PFSK-1 (cell line): ENCODE measurements at regions not wholly inside any gene's neighbourhood (a gene's known extent, or its start where the extent isn't known, plus 50 kb on each side); places are given as distances from the start of the nearest gene placed in this dataset.

Source experiments
- FOXP2 ChIP-seq: optimal IDR thresholded peaks from 2 replicates; pipeline ENCODE3; 2011; ENCODE audit warnings: borderline replicate concordance, control low read depth, inconsistent platforms; ENCODE audit not compliant: insufficient read depth; ENCODE audit errors: extremely low read length, extremely low read depth
- POLR2AphosphoS5 ChIP-seq: IDR thresholded peaks from 2 replicates; pipeline ENCODE4 v1.6.1; 2012; ENCODE audit warnings: low read depth, mild to moderate bottlenecking, control low read depth, low read length, moderate library complexity
- SIN3A ChIP-seq: IDR thresholded peaks from 2 replicates; pipeline ENCODE4 v1.6.1; 2012; ENCODE audit warnings: mild to moderate bottlenecking, low read length, moderate library complexity, borderline replicate concordance; ENCODE audit not compliant: insufficient read depth
- TAF1 ChIP-seq: IDR thresholded peaks from 2 replicates; pipeline ENCODE4 v1.6.1; 2012; ENCODE audit warnings: low read length, control low read depth, borderline replicate concordance; ENCODE audit not compliant: insufficient read depth
- TF ChIP-seq, protein P1 (sequence below), 2 experiments: IDR thresholded peaks; 2 replicates each; pipeline versions ENCODE4 v1.6.1 to v1.8.0; 2011 to 2012; ENCODE audit warnings: low read depth in 2 of 2, low read length in 2 of 2, control low read depth in 1 of 2, inconsistent platforms in 1 of 2, mild to moderate bottlenecking in 1 of 2, moderate library complexity in 1 of 2; ENCODE audit not compliant: insufficient read depth in 1 of 2

DNA sequence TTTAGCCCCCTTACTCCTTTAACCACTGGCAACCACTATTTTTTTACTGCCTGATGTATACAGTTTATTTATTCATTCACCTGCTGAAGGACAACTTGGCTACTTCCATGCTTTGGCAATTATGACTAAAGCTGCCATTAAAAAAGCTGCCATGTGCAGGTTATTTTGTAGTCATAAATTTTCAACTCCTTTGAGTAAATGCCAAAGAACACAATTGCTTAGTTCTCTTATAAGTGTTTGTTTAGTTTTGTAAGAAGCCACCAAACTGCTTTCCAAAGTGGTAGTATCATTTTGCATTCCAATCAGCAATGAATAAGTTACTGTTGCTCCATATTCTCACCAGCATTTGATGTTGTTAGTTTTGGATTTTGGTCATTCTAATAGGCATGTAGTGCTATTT, 1831.8 kb downstream of the PCDH7 start:
- TF ChIP-seq POLR2AphosphoS5 (no peak), TAF1 (no peak), FOXP2 (no peak), SIN3A (no peak)
- TF ChIP-seq, protein P1, sequence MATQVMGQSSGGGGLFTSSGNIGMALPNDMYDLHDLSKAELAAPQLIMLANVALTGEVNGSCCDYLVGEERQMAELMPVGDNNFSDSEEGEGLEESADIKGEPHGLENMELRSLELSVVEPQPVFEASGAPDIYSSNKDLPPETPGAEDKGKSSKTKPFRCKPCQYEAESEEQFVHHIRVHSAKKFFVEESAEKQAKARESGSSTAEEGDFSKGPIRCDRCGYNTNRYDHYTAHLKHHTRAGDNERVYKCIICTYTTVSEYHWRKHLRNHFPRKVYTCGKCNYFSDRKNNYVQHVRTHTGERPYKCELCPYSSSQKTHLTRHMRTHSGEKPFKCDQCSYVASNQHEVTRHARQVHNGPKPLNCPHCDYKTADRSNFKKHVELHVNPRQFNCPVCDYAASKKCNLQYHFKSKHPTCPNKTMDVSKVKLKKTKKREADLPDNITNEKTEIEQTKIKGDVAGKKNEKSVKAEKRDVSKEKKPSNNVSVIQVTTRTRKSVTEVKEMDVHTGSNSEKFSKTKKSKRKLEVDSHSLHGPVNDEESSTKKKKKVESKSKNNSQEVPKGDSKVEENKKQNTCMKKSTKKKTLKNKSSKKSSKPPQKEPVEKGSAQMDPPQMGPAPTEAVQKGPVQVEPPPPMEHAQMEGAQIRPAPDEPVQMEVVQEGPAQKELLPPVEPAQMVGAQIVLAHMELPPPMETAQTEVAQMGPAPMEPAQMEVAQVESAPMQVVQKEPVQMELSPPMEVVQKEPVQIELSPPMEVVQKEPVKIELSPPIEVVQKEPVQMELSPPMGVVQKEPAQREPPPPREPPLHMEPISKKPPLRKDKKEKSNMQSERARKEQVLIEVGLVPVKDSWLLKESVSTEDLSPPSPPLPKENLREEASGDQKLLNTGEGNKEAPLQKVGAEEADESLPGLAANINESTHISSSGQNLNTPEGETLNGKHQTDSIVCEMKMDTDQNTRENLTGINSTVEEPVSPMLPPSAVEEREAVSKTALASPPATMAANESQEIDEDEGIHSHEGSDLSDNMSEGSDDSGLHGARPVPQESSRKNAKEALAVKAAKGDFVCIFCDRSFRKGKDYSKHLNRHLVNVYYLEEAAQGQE (IDR thresholded peaks at IDR 0.05; ENCODE audit: insufficient read depth in 1 of 2, low read depth in 2 of 2, low read length in 2 of 2), result no peak

DNA sequence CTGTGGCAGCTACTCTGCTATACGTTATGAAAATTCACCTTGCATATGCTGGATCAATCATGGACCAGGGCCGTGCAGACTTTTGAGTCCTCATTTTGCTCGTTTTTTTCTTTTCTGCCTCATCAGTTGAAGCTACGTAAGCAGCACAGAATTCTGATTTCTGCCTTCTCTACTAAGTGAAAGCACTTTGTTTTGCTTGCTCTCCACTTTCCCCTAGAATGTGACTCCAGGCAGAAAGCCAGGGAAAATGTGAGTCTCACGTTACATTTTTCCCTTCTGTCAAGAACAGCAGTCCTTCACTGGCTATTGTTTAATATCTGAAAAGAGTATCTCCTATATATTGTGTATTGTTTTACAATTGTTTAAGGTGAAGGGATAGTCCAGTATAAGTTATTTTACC, 1840.1 kb downstream of the PCDH7 start:
- TF ChIP-seq POLR2AphosphoS5 (no peak), SIN3A (no peak), TAF1 (no peak), FOXP2 (no peak)
- TF ChIP-seq, protein P1 (IDR thresholded peaks at IDR 0.05; ENCODE audit: insufficient read depth in 1 of 2, low read depth in 2 of 2, low read length in 2 of 2), result no peak

DNA sequence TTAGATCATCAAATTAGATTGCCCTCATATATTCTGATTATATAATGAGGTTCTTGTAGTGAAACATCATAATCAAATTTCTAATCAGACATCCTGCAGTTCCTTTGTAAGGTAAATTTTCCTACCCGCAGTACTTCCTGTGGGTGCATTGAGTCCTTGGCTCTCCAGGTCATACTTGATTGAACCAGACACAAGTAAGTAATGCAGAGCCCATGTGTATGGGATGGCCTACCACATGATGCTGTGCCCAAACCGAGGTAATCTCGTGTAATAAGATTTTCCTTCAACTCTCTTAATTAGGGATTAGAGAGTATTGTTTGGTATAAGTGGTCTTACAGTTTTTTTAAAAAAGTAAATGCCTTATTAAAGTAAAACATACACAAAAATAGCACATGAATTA, 1841.8 kb downstream of the PCDH7 start:
- TF ChIP-seq FOXP2 (no peak), TAF1 (no peak), POLR2AphosphoS5 (no peak), SIN3A (no peak)
- TF ChIP-seq, protein P1 (IDR thresholded peaks at IDR 0.05; ENCODE audit: insufficient read depth in 1 of 2, low read depth in 2 of 2, low read length in 2 of 2), result no peak

DNA sequence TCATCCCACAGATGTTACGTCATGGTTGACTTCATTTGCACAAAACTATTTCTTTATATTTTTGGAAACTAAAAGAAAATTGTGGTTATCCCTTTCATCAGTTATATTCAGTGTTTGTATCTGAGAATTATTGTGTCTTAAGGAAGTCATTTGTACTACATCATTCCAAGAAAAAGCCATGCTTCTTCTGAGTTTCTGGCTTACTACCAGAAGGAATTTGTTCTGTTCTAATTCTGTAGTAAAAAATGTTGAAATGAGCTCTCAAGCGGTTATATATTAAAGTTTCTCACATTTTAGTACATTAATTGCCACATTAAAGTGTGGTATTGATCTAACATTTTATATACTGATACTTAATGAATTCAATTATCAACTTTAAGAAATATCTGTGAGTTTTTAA, 1844.5 kb downstream of the PCDH7 start:
- TF ChIP-seq TAF1, result no peak
- TF ChIP-seq, protein P1 (IDR thresholded peaks at IDR 0.05; ENCODE audit: insufficient read depth in 1 of 2, low read depth in 2 of 2, low read length in 2 of 2), result no peak
- no peak for TF ChIP-seq POLR2AphosphoS5
- no peak for TF ChIP-seq SIN3A
- TF ChIP-seq FOXP2, result no peak

DNA sequence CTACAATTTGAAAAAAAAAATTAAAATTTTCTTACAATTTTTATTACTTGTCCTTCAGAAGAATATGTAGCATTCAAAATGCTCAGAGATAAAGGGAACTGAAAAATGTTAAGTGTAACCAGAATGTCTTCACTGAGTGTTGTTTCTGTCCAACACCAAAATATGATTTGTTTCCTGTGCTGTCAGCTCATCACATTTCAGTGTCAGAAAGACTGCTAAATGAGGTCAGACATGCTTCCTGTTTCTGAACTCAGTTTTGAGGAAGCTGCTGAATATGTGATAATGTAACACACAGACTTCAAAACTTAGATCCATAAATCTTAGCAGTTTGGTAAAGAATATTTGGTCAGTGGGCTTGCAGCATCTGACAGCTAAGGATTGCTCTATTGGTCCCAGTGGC, 1849.7 kb downstream of the PCDH7 start:
- TF ChIP-seq POLR2AphosphoS5, result no peak
- TF ChIP-seq, protein P1 (IDR thresholded peaks at IDR 0.05; ENCODE audit: insufficient read depth in 1 of 2, low read depth in 2 of 2, low read length in 2 of 2), result no peak
- TF ChIP-seq FOXP2, result no peak
- no peak for TF ChIP-seq SIN3A
- no peak for TF ChIP-seq TAF1
